ENCODE measurements at regions not wholly inside any gene's neighbourhood (a gene's known extent, or its start where the extent isn't known, plus 50 kb on each side); places are given as distances from the start of the nearest gene placed in this dataset.
A peak's percentile ranks its signal among the peaks of the same experiment; 100 is the strongest.

- no peak for DNase-seq (ENCODE audit: low spot score)
- in situ Hi-C loops (cut with HindIII; ENCODE audit: low sequenced_read_pairs): no loop called here
Observed at GRCh38 chr13:33891196-33891742, 73.3 kb downstream of the RFC3 start.

DNA sequence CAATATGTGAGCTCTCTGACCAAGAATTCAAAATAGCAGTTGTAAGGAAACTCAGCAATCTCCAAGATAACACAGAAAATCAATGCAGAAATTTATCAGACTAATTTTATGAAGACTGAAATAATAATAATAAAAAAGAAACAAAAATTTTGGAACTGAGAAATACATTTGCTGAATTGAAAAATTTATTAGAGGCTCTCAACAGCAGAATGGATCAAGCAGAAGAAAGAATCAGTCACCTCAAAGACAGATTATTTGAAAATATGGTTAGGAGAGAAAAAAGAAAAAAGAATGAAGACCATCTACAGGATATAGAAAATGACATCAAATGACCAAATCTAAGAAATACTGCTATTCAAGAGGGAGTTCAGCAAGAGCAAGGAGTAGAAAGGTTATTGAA, 75.6 kb downstream of the RFC3 start:
- in situ Hi-C loops (cut with HindIII; ENCODE audit: low sequenced_read_pairs): no loop called here
- no peak for DNase-seq (ENCODE audit: low spot score)

GRCh38 chr13:33904431-33904830, 86.5 kb downstream of the RFC3 start:
- in situ Hi-C loops (cut with HindIII; ENCODE audit: low sequenced_read_pairs): no loop called here
- DNase-seq (ENCODE audit: low spot score): peak; percentile 79

GRCh38 chr13:33908116-33908515, 90.2 kb downstream of the RFC3 start:
- DNase-seq (ENCODE audit: low spot score): peak; percentile 83
- in situ Hi-C loops (cut with HindIII; ENCODE audit: low sequenced_read_pairs): no loop called here

GRCh38 chr13:33910255-33910654, 92.3 kb downstream of the RFC3 start:
- DNase-seq (ENCODE audit: low spot score): peak; percentile 88
- in situ Hi-C loops (cut with HindIII; ENCODE audit: low sequenced_read_pairs): no loop called here

- in situ Hi-C loops (cut with HindIII; ENCODE audit: low sequenced_read_pairs): no loop called here
- no peak for DNase-seq (ENCODE audit: low spot score)
Observed at GRCh38 chr13:33911521-33911920, 93.6 kb downstream of the RFC3 start.

DNA sequence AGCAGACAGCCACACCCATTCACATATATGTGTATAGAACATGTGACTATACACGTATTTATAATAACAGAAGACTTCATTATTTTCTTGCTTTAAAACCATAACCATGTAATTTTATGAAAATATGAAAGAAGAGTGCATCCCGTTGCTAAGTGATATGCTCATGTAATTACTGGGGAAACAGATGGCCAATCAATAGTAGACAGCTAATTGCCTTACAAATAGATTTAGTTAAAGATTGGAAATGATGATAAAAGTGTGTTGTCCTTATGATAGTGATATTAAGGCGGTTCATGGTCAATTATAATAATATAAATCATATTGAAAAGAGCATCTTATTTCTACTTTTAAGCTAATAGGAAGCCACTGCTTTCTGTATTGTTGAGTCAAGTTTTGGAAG, 95.9 kb downstream of the RFC3 start:
- in situ Hi-C loops (cut with HindIII; ENCODE audit: low sequenced_read_pairs): no loop called here
- no peak for DNase-seq (ENCODE audit: low spot score)

DNA sequence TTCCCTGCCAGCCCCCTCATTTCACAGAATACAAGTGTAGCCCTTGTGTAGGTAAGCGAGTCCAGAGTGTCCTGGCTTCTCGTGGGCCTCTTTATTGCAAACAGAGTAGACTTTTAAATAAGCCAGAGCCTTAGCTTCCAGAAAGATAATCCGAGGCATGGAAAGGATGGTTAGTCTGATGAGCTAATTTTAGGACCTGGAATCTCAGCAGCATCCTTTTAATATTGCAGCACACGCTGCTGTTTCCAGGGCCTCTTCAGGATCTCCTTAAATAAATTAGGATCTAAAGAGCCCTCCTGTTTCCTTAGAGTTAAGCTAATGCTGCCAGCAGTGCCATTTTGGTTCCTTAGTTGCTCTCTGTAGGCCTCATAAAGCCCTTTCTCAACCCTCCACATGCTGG, 99.2 kb downstream of the RFC3 start:
- in situ Hi-C loops (cut with HindIII; ENCODE audit: low sequenced_read_pairs): no loop called here
- peak; percentile 43 for DNase-seq (ENCODE audit: low spot score)

DNA sequence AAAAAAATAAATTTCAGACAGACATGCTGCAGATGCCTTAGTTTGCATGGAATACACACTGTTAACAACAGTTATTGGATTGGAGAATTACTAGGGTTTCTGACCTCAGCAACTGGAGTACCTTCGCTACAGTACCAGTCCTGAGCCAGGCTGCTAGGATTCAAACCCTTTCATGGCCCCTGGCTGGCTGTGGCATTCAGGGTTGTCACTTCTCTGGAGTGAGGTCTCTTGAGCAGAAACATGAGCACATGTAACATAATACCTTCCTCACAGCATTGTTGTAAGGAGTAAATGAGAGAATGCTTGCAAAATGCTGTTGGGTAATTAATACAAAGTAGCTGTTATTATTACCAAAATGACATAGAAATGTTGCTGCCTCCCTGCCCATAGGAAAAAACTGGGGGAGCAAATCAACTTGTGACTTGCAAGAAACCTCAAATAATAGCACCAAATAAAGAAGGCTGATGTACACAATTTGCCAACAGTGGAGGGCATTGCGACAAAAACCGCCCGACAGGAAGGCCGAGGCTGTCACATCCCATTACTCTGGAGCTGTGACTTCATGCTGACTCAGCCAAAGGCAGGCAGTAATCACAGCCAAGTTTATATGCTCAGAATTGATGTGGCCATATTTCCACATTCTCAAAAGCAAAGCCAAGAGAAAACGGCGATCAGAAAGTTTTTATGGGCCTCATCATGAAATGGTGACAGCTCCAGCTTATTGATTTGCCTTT, 100.4 kb downstream of the RFC3 start:
- peak; percentile 95 for DNase-seq (ENCODE audit: low spot score)
- in situ Hi-C loops (cut with HindIII; ENCODE audit: low sequenced_read_pairs): no loop called here

GRCh38 chr13:33919120-33919519, 101.2 kb downstream of the RFC3 start:
- no peak for DNase-seq (ENCODE audit: low spot score)
- in situ Hi-C loops (cut with HindIII; ENCODE audit: low sequenced_read_pairs): no loop called here

GRCh38 chr13:33925563-33925962, 107.6 kb downstream of the RFC3 start:
- in situ Hi-C loops (cut with HindIII; ENCODE audit: low sequenced_read_pairs): no loop called here
- no peak for DNase-seq (ENCODE audit: low spot score)

GRCh38 chr13:33927315-33927714, 109.4 kb downstream of the RFC3 start:
- in situ Hi-C loops (cut with HindIII; ENCODE audit: low sequenced_read_pairs): no loop called here
- DNase-seq (ENCODE audit: low spot score): no peak

- peak; percentile 51 for DNase-seq (ENCODE audit: low spot score)
- in situ Hi-C loops (cut with HindIII; ENCODE audit: low sequenced_read_pairs): no loop called here
Observed at GRCh38 chr13:33931397-33932311, 113.7 kb downstream of the RFC3 start.

DNA sequence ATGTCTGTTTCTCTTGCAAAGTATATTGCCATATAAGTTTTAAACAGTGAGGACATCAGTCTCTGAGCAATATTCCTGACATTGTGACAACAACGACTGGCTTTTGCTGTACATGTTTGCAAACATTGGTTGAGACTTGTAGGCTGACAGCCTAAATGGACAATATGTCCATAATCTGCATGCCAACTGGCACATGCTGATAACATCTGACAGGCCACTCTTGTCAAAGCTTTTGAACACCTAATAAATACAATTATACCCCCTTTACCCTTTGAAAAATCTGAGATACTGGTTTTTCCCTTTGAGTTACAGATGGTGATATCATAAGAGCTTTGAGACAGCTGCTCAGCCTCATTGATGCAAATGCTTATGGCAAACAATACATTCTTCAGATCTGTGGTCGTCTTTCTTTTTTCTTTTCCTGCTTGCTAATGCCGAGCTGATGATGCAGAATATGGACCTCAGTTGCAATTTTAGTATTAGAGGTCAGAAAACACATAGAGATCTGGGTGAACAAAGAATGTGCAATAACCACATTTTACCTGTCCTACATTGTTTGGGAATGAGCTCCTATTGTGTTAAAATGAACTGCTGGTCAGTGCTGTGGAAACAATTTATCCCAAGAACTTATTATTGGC, 114.9 kb downstream of the RFC3 start:
- in situ Hi-C loops (cut with HindIII; ENCODE audit: low sequenced_read_pairs): no loop called here
- DNase-seq (ENCODE audit: low spot score): peak; percentile 84

DNA sequence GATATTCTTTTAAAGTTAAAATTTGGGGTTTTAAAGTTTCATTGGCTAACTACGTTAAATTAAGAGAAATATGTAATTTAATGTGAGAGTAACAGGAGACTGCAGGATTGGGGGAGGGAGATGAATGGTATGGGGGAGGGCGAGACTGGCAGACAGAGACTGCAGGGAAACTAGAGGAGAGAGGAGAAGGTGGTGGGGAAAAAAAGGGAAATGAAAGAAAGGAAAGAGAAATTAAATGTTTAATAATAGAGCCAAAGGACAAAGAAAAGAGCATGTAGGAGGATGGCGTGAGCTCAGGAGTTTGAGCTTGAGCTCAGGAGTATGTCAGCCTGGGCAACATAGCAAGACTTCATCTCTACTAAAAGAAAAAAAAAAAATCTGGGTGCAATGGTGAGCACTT, 115.9 kb downstream of the RFC3 start:
- in situ Hi-C loops (cut with HindIII; ENCODE audit: low sequenced_read_pairs): no loop called here
- no peak for DNase-seq (ENCODE audit: low spot score)

GRCh38 chr13:33934343-33934742, 116.4 kb downstream of the RFC3 start:
- in situ Hi-C loops (cut with HindIII; ENCODE audit: low sequenced_read_pairs): no loop called here
- peak; percentile 14 for DNase-seq (ENCODE audit: low spot score)

DNA sequence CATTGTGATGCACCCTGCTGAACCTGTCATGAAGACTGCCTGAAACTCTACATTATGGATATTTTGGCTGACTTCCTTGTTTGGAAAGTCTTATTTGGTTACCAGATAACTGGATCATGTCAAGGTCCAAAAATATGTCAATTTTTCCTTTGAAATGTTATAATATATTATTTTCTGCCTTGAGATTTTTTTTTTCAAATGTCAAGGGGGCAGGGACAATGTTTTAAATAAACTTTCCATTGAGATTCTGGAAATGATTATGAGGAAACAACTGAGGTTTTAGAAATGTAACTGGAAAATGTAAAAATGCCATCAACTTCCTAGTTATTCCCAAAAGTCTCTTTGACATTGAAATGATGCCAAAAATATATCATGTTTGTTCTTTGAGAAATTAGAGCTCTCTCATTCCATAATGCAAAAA, 117.0 kb downstream of the RFC3 start:
- DNase-seq (ENCODE audit: low spot score): no peak
- in situ Hi-C loops (cut with HindIII; ENCODE audit: low sequenced_read_pairs): no loop called here

DNA sequence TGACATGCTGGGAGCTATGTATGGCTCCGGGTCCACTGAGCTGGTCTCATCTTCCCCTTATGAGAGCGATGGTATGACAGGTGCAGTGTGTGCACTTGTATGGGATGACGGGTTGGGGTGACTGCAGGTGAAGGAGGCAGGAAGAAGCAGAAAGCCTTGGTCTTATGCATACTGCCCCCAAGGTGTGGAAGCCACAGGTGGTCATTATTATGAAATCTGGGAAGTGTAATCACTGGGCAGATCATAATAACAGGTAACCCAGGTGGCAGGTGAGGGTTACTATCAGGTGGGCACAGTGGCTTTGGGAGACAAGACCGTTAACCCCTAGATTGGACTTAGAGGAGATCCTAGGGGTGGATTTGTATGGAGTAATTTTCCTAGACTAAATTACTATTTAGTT, 118.0 kb downstream of the RFC3 start:
- in situ Hi-C loops (cut with HindIII; ENCODE audit: low sequenced_read_pairs): no loop called here
- DNase-seq (ENCODE audit: low spot score): no peak

- no peak for DNase-seq (ENCODE audit: low spot score)
- in situ Hi-C loops (cut with HindIII; ENCODE audit: low sequenced_read_pairs): no loop called here
Observed at GRCh38 chr13:33937373-33938098, 119.6 kb downstream of the RFC3 start.
